ENCODE measurements at regions not wholly inside any gene's neighbourhood (a gene's known extent, or its start where the extent isn't known, plus 50 kb on each side); places are given as distances from the start of the nearest gene placed in this dataset.

DNA sequence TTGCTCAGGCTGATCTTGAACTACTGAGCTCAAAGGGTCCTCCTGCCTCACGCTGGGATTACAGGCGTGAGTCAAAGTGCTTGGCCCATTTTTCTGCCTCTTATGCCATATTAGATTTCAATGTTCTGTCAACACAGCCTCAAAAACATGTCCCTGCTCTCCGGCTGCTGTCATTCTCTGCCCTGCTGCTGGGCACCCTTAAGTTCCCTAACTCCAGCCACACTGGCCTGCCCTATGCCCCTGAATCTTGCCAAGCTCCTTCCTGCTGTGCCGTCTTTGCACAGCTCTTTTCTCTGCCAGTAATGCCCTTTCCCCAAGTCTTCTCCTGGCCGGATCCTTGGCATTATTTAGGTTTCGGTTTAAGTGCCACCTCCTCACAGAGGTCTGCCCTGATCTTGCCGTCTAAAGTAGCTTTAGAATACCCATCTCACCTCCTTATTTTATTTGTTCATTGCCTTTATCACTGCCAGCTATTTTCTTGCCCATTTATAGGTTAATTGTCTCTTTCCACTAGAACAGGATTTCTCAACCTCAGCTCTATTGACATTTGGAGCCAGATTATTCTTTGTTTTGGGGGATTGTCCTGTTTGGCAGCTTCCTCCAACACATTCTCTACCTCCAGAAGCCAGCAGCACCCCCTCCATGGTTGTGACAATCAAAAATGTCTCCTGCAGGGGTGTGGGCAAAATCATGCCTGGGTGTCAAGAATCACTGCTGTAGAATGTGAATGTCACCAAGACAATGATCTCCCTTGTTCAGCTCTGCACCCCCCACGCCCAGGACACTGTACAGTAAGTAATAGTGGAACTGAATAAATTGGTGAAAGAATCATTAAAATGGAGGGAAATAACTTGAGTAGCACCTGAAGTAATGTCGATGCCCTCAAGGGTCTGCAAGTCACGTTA, 168.2 kb downstream of the CYLD start (continued):
- TF ChIP-seq, protein P1, sequence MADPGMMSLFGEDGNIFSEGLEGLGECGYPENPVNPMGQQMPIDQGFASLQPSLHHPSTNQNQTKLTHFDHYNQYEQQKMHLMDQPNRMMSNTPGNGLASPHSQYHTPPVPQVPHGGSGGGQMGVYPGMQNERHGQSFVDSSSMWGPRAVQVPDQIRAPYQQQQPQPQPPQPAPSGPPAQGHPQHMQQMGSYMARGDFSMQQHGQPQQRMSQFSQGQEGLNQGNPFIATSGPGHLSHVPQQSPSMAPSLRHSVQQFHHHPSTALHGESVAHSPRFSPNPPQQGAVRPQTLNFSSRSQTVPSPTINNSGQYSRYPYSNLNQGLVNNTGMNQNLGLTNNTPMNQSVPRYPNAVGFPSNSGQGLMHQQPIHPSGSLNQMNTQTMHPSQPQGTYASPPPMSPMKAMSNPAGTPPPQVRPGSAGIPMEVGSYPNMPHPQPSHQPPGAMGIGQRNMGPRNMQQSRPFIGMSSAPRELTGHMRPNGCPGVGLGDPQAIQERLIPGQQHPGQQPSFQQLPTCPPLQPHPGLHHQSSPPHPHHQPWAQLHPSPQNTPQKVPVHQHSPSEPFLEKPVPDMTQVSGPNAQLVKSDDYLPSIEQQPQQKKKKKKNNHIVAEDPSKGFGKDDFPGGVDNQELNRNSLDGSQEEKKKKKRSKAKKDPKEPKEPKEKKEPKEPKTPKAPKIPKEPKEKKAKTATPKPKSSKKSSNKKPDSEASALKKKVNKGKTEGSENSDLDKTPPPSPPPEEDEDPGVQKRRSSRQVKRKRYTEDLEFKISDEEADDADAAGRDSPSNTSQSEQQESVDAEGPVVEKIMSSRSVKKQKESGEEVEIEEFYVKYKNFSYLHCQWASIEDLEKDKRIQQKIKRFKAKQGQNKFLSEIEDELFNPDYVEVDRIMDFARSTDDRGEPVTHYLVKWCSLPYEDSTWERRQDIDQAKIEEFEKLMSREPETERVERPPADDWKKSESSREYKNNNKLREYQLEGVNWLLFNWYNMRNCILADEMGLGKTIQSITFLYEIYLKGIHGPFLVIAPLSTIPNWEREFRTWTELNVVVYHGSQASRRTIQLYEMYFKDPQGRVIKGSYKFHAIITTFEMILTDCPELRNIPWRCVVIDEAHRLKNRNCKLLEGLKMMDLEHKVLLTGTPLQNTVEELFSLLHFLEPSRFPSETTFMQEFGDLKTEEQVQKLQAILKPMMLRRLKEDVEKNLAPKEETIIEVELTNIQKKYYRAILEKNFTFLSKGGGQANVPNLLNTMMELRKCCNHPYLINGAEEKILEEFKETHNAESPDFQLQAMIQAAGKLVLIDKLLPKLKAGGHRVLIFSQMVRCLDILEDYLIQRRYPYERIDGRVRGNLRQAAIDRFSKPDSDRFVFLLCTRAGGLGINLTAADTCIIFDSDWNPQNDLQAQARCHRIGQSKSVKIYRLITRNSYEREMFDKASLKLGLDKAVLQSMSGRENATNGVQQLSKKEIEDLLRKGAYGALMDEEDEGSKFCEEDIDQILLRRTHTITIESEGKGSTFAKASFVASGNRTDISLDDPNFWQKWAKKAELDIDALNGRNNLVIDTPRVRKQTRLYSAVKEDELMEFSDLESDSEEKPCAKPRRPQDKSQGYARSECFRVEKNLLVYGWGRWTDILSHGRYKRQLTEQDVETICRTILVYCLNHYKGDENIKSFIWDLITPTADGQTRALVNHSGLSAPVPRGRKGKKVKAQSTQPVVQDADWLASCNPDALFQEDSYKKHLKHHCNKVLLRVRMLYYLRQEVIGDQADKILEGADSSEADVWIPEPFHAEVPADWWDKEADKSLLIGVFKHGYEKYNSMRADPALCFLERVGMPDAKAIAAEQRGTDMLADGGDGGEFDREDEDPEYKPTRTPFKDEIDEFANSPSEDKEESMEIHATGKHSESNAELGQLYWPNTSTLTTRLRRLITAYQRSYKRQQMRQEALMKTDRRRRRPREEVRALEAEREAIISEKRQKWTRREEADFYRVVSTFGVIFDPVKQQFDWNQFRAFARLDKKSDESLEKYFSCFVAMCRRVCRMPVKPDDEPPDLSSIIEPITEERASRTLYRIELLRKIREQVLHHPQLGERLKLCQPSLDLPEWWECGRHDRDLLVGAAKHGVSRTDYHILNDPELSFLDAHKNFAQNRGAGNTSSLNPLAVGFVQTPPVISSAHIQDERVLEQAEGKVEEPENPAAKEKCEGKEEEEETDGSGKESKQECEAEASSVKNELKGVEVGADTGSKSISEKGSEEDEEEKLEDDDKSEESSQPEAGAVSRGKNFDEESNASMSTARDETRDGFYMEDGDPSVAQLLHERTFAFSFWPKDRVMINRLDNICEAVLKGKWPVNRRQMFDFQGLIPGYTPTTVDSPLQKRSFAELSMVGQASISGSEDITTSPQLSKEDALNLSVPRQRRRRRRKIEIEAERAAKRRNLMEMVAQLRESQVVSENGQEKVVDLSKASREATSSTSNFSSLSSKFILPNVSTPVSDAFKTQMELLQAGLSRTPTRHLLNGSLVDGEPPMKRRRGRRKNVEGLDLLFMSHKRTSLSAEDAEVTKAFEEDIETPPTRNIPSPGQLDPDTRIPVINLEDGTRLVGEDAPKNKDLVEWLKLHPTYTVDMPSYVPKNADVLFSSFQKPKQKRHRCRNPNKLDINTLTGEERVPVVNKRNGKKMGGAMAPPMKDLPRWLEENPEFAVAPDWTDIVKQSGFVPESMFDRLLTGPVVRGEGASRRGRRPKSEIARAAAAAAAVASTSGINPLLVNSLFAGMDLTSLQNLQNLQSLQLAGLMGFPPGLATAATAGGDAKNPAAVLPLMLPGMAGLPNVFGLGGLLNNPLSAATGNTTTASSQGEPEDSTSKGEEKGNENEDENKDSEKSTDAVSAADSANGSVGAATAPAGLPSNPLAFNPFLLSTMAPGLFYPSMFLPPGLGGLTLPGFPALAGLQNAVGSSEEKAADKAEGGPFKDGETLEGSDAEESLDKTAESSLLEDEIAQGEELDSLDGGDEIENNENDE (IDR thresholded peaks at IDR 0.05; ENCODE audit: insufficient replicate concordance, low read length), result no peak
- no peak for TF ChIP-seq POLR2AphosphoS5 (IDR thresholded peaks at IDR 0.05; ENCODE audit: low read depth, low read length)
- no peak for TF ChIP-seq SIX5 (IDR thresholded peaks at IDR 0.05; ENCODE audit: low read depth, low read length)
- no peak for TF ChIP-seq NRF1 (IDR thresholded peaks at IDR 0.05; ENCODE audit: low read depth, low read length)
- TF ChIP-seq RFX5 (IDR thresholded peaks at IDR 0.05; ENCODE audit: borderline replicate concordance, low read depth, low read length), result no peak
- TF ChIP-seq EP300 (IDR thresholded peaks at IDR 0.05; ENCODE audit: borderline replicate concordance in 1 of 2, low read depth in 2 of 2, low read length in 2 of 2), result no peak
- no peak for TF ChIP-seq MAFK (IDR thresholded peaks at IDR 0.05; ENCODE audit: low read depth, low read length)
- no peak for TF ChIP-seq SUZ12 (IDR thresholded peaks at IDR 0.05; ENCODE audit: low read length)
- TF ChIP-seq TAF7 (optimal IDR thresholded peaks at IDR 0.05; ENCODE audit: borderline replicate concordance, low read depth, low read length), result no peak
- no peak for TF ChIP-seq JUN (IDR thresholded peaks at IDR 0.05; ENCODE audit: low read depth, low read length)
- no peak for TF ChIP-seq SIRT6 (IDR thresholded peaks at IDR 0.05; ENCODE audit: low read length)
